Kidney glomerular epithelial cell (primary cell): ENCODE measurements at regions not wholly inside any gene's neighbourhood (a gene's known extent, or its start where the extent isn't known, plus 50 kb on each side); places are given as distances from the start of the nearest gene placed in this dataset.
"Not testable (repeated sequence)": the region's sequence is repeated elsewhere in the genome, so short reads cannot be mapped to it uniquely, and the experiment has no call there.

Experiments used
- DNase-seq: peaks from one replicate; lab custom pipeline; 2025; lab: John Stamatoyannopoulos, UW

GRCh38 chr5:57394421-57395210 is 88.0 kb downstream of the ACTBL2 start:
- no peak for DNase-seq

- DNase-seq = peak; percentile 21
Measured at GRCh38 chr5:57386958-57387357, 95.7 kb downstream of the ACTBL2 start.

- DNase-seq = peak; percentile 44
Measured at GRCh38 chr5:57383093-57383861, 99.3 kb downstream of the ACTBL2 start.

GRCh38 chr5:57382655-57383054 is 100.0 kb downstream of the ACTBL2 start:
- no peak for DNase-seq

GRCh38 chr5:57370376-57370775 is 112.2 kb downstream of the ACTBL2 start:
- DNase-seq = no peak

GRCh38 chr5:57368010-57368409 is 114.6 kb downstream of the ACTBL2 start:
- DNase-seq = peak; percentile 7

- peak; percentile 17 for DNase-seq
Measured at GRCh38 chr5:57366744-57367143, 115.9 kb downstream of the ACTBL2 start.

GRCh38 chr5:57362951-57363350 is 119.7 kb downstream of the ACTBL2 start:
- no peak for DNase-seq

- no peak for DNase-seq
Measured at GRCh38 chr5:57360871-57361270, 121.7 kb downstream of the ACTBL2 start.

GRCh38 chr5:57358796-57359592 is 123.6 kb downstream of the ACTBL2 start:
- DNase-seq = no peak

- DNase-seq = not testable (repeated sequence)
Measured at GRCh38 chr5:57356850-57357249, 125.8 kb downstream of the ACTBL2 start.

- DNase-seq = no peak
Measured at GRCh38 chr5:57349214-57349613, 133.4 kb downstream of the ACTBL2 start.

- no peak for DNase-seq
Measured at GRCh38 chr5:57348376-57349140, 134.1 kb downstream of the ACTBL2 start.

- no peak for DNase-seq
Measured at GRCh38 chr5:57346328-57346727, 136.3 kb downstream of the ACTBL2 start.

GRCh38 chr5:57341380-57341979 is 141.1 kb downstream of the ACTBL2 start:
- no peak for DNase-seq

GRCh38 chr5:57340681-57341080 is 141.9 kb downstream of the ACTBL2 start:
- no peak for DNase-seq

- DNase-seq = no peak
Measured at GRCh38 chr5:57339521-57339920, 143.1 kb downstream of the ACTBL2 start.

GRCh38 chr5:57338868-57339340 is 143.7 kb downstream of the ACTBL2 start:
- no peak for DNase-seq

GRCh38 chr5:57338068-57338867 is 144.3 kb downstream of the ACTBL2 start:
- DNase-seq = no peak

GRCh38 chr5:57335092-57335660 is 147.4 kb downstream of the ACTBL2 start:
- peak; percentile 66 for DNase-seq
